Endothelial cell of umbilical vein (primary cell): ENCODE measurements at regions not wholly inside any gene's neighbourhood (a gene's known extent, or its start where the extent isn't known, plus 50 kb on each side); places are given as distances from the start of the nearest gene placed in this dataset.

Source experiments
- BruUV-seq: library from RNA; stranded (reverse); fragments of 400-500 nt; replicated peaks from 2 replicates; lab custom pipeline; 2021; lab: Mats Ljungman, UMichigan
- CTCF ChIA-PET: fragments of 300-600, 350-600 bp; sonication (Branson Sonifier 250); formaldehyde crosslinking; loops from one replicate; lab custom pipeline; 2021; ENCODE audit warnings: antibody characterized with exemption, inconsistent platforms; lab: Charles Lee
- POLR2A ChIA-PET: fragments of 300-600, 350-600 bp; sonication (Branson Sonifier 250); formaldehyde crosslinking; loops from one replicate; lab custom pipeline; 2021; ENCODE audit warnings: antibody characterized with exemption, inconsistent platforms; lab: Charles Lee
- DNase-seq: peaks from one replicate; pipeline ENCODE4 v3.0.0-alpha.2; 2011; ENCODE audit warnings: low read depth, low spot score
- FAIRE-seq: peaks from 2 replicates; lab custom pipeline; 2011; peaks lifted over from hg19 to GRCh38; lab: Jason Lieb, UNC
- H2AFZ ChIP-seq: 2 replicates; pipeline ENCODE4 v1.6.0; 2012; ENCODE audit warnings: low read depth, low read length, control low read depth, inconsistent platforms
- H3K27ac ChIP-seq: 2 replicates; pipeline ENCODE4 v1.5.1; 2011; ENCODE audit warnings: low read depth, mild to moderate bottlenecking, control low read depth, low read length, moderate library complexity; ENCODE audit not compliant: insufficient read depth
- H3K27me3 ChIP-seq, 2 experiments: 2 replicates each; pipeline versions ENCODE4 v1.6.0 to v1.6.1; 2011; ENCODE audit warnings: low read length in 2 of 2, mixed read lengths in 1 of 2; ENCODE audit not compliant: control insufficient read depth in 2 of 2, insufficient read depth in 2 of 2
- H3K36me3 ChIP-seq, 2 experiments: 2 replicates in 1 of 2; 3 replicates in 1 of 2; pipeline ENCODE4 v1.5.1; 2011; ENCODE audit warnings: low read length in 2 of 2, mild to moderate bottlenecking in 1 of 2, moderate library complexity in 1 of 2; ENCODE audit not compliant: control insufficient read depth in 2 of 2, insufficient read depth in 2 of 2; ENCODE audit errors: extremely low read depth in 1 of 2
- H3K4me1 ChIP-seq: 3 replicates; pipeline ENCODE4 v1.5.1; 2011; ENCODE audit warnings: mild to moderate bottlenecking, low read length; ENCODE audit not compliant: control insufficient read depth, insufficient read depth; ENCODE audit errors: extremely low read depth
- H3K4me2 ChIP-seq: 2 replicates; pipeline ENCODE4 v1.6.1; 2011; ENCODE audit warnings: low read length, control low read depth, mixed read lengths; ENCODE audit not compliant: insufficient read depth
- H3K4me3 ChIP-seq, 3 experiments: fragments of 200-600 bp in 1 of 3; sonication (generic), shearing (Covaris generic) in 1 of 3; replicated peaks in 1 of 3; 2 replicates each; pipeline ENCODE4 v1.5.1; 2011 to 2016; ENCODE audit warnings: control low read depth in 3 of 3, low read length in 3 of 3, mild to moderate bottlenecking in 2 of 3, inconsistent platforms in 1 of 3, low read depth in 1 of 3, moderate library complexity in 1 of 3; ENCODE audit not compliant: insufficient read depth in 1 of 3
- H3K79me2 ChIP-seq: 2 replicates; pipeline ENCODE4 v1.6.0; 2012; ENCODE audit warnings: low read length, inconsistent platforms; ENCODE audit not compliant: control insufficient read depth, insufficient read depth
- H3K9ac ChIP-seq: replicated peaks from 2 replicates; pipeline ENCODE3; 2011; ENCODE audit warnings: low read length, control low read depth; ENCODE audit not compliant: insufficient read depth; ENCODE audit errors: extremely low read depth
- H3K9me1 ChIP-seq: replicated peaks from 3 replicates; pipeline ENCODE4 v1.6.0; 2011; ENCODE audit warnings: mild to moderate bottlenecking, low read length; ENCODE audit not compliant: control insufficient read depth, insufficient read depth; ENCODE audit errors: extremely low read depth
- H3K9me3 ChIP-seq: replicated peaks from 2 replicates; pipeline ENCODE4 v1.5.1; 2012; ENCODE audit warnings: low read length, inconsistent platforms; ENCODE audit not compliant: control insufficient read depth, insufficient read depth
- H4K20me1 ChIP-seq: replicated peaks from 2 replicates; pipeline ENCODE3; 2011; ENCODE audit warnings: mild to moderate bottlenecking, low read length; ENCODE audit not compliant: control insufficient read depth, insufficient read depth; ENCODE audit errors: extremely low read depth
- CTCF ChIP-seq, 2 donors: IDR thresholded peaks; 1 replicate in 1 of 2; 2 replicates in 1 of 2; pipeline ENCODE4 v1.5.1; 2011; ENCODE audit warnings: low read length in 2 of 2, mild to moderate bottlenecking in 2 of 2, moderate library complexity in 2 of 2, control low read depth in 1 of 2, inconsistent platforms in 1 of 2, low read depth in 1 of 2; ENCODE audit not compliant: insufficient read depth in 1 of 2; ENCODE audit errors: extremely low read depth in 1 of 2
- EZH2 ChIP-seq: IDR thresholded peaks from 2 replicates; pipeline ENCODE4 v1.6.1; 2012; ENCODE audit warnings: borderline replicate concordance, low read depth, mild to moderate bottlenecking, moderate library complexity, low read length, inconsistent platforms; ENCODE audit not compliant: severe bottlenecking
- FOS ChIP-seq: IDR thresholded peaks from 2 replicates; pipeline ENCODE4 v1.6.1; 2011; ENCODE audit warnings: mild to moderate bottlenecking, low read length, moderate library complexity, borderline replicate concordance; ENCODE audit not compliant: insufficient read depth
- GATA2 ChIP-seq: IDR thresholded peaks from 2 replicates; pipeline ENCODE4 v1.7.0; 2011; ENCODE audit warnings: low read depth, mild to moderate bottlenecking, moderate library complexity, mixed read lengths, low read length; ENCODE audit not compliant: insufficient read length, insufficient read depth
- JUN ChIP-seq: IDR thresholded peaks from 2 replicates; pipeline ENCODE4 v1.6.1; 2011; ENCODE audit warnings: borderline replicate concordance, low read depth; ENCODE audit not compliant: insufficient read length, insufficient read depth
- MAX ChIP-seq: IDR thresholded peaks from 2 replicates; pipeline ENCODE4 v1.6.1; 2011; ENCODE audit not compliant: insufficient read depth, insufficient read length
- MYC ChIP-seq: IDR thresholded peaks from one replicate; pipeline ENCODE4 v1.6.1; 2011; ENCODE audit warnings: mild to moderate bottlenecking, low read depth, low read length
- POLR2A ChIP-seq: IDR thresholded peaks from 2 replicates; pipeline ENCODE4 v1.6.1; 2012; ENCODE audit warnings: low read depth, mild to moderate bottlenecking, control low read depth, low read length
- POLR2AphosphoS5 ChIP-seq: IDR thresholded peaks from 2 replicates; pipeline ENCODE4 v1.6.1; 2012; ENCODE audit warnings: low read depth, mild to moderate bottlenecking, control low read depth, low read length, moderate library complexity; ENCODE audit not compliant: insufficient read depth
- dilution Hi-C: fragments of 300-500 bp; cut with MboI; formaldehyde crosslinking; loops from one replicate; pipeline ENCODE4 v1.15.0; 2019; ENCODE audit warnings: low sequenced_read_pairs; ENCODE audit not compliant: extremely low pct_ligation_motif_present
- intact Hi-C: fragments of 100-400 bp; cut with micrococcal nuclease; formaldehyde crosslinking; loops from one replicate; pipeline ENCODE4 v1.10.0; 2022

- POLR2A ChIA-PET = no interaction called here
- BruUV-seq = no TSS peak
- intact Hi-C loops (no loop called here), dilution Hi-C loops (no loop called here)
- no peaks in the 10 kb centered on the region for H3K79me2 ChIP-seq
- H3K4me2 ChIP-seq = no peak overlapping the region
- H3K36me3 ChIP-seq = no peaks in the 10 kb centered on the region
- H3K27me3 ChIP-seq = no peaks in the 10 kb centered on the region
- H4K20me1 ChIP-seq = no peaks in the 10 kb centered on the region
- no peak overlapping the region for H2AFZ ChIP-seq
- no peak overlapping the region for H3K27ac ChIP-seq
- no peaks in the 10 kb centered on the region for H3K9me1 ChIP-seq
- no peaks in the 10 kb centered on the region for H3K4me1 ChIP-seq
- no peak overlapping the region for H3K9ac ChIP-seq
- CTCF ChIA-PET = no interaction called here
- peaks cover 4% of the 10 kb centered on the region for H3K9me3 ChIP-seq
- TF ChIP-seq JUN (no peak), FOS (no peak), EZH2 (no peak), POLR2AphosphoS5 (no peak), POLR2A (no peak)
- DNase-seq (no peak), FAIRE-seq (no peak)
- no peak overlapping the region for H3K4me3 ChIP-seq
Measured at GRCh38 chr2:8462280-8462679, 219.6 kb upstream of the ID2 start.

- H3K27me3 ChIP-seq = no peaks in the 10 kb centered on the region
- no peak for FAIRE-seq
- H2AFZ ChIP-seq = no peak overlapping the region
- dilution Hi-C loops (no loop called here), intact Hi-C loops (no loop called here)
- BruUV-seq = no TSS peak
- no peak overlapping the region for H3K4me3 ChIP-seq
- DNase-seq = no peak
- no peak overlapping the region for H3K4me2 ChIP-seq
- no peak overlapping the region for H3K9ac ChIP-seq
- H3K27ac ChIP-seq = no peak overlapping the region
- no peaks in the 10 kb centered on the region for H3K9me1 ChIP-seq
- no peaks in the 10 kb centered on the region for H3K36me3 ChIP-seq
- peaks cover 4% of the 10 kb centered on the region for H3K9me3 ChIP-seq
- no peaks in the 10 kb centered on the region for H4K20me1 ChIP-seq
- H3K4me1 ChIP-seq = no peaks in the 10 kb centered on the region
- TF ChIP-seq POLR2A (no peak), EZH2 (no peak), MYC (no peak), POLR2AphosphoS5 (no peak), MAX (no peak), JUN (no peak), GATA2 (no peak), CTCF (IDR thresholded peaks at IDR 0.05; ENCODE audit: extremely low read depth in 1 of 2, insufficient read depth in 1 of 2, low read depth in 1 of 2, low read length in 2 of 2) (no peak), FOS (no peak)
- CTCF ChIA-PET = no interaction called here
- no peaks in the 10 kb centered on the region for H3K79me2 ChIP-seq
- POLR2A ChIA-PET = no interaction called here
Measured at GRCh38 chr2:8462899-8463648, 218.8 kb upstream of the ID2 start.
